GM23338 (cell line): ENCODE measurements at regions not wholly inside any gene's neighbourhood (a gene's known extent, or its start where the extent isn't known, plus 50 kb on each side); places are given as distances from the start of the nearest gene placed in this dataset.
A peak's percentile ranks its signal among the peaks of the same experiment; 100 is the strongest.

Experiments used
- ATAC-seq: fragments of 200-7000 bp; cut with Tn5 transposase; 3 replicates; pipeline ENCODE4 v1.9.1; 2020
- DNase-seq: peaks from one replicate; pipeline ENCODE4 v3.0.0-alpha.2; 2015; ENCODE audit warnings: low spot score
- H2AFZ ChIP-seq: fragments of 200-600 bp; sonication (generic); 2 replicates; pipeline ENCODE4 v1.8.0; 2016; ENCODE audit warnings: antibody characterized with exemption, mild to moderate bottlenecking, moderate library complexity
- H3F3A ChIP-seq: fragments of 200-600 bp; sonication (generic); replicated peaks from 2 replicates; pipeline ENCODE4 v1.8.0; 2017; ENCODE audit warnings: antibody characterized with exemption, mixed run types, low read depth
- H3K27ac ChIP-seq: fragments of 200-600 bp; sonication (generic); 2 replicates; pipeline ENCODE4 v1.6.1; 2016; ENCODE audit warnings: low read depth
- H3K27me3 ChIP-seq: fragments of 200-600 bp; sonication (generic); 2 replicates; pipeline ENCODE4 v1.8.0; 2016; ENCODE audit warnings: mild to moderate bottlenecking, mixed run types, moderate library complexity; ENCODE audit not compliant: insufficient read depth
- H3K36me3 ChIP-seq: fragments of 200-600 bp; sonication (generic); 2 replicates; pipeline ENCODE4 v1.8.0; 2016; ENCODE audit warnings: mild to moderate bottlenecking; ENCODE audit not compliant: insufficient read depth
- H3K4me1 ChIP-seq: fragments of 200-600 bp; sonication (generic); 2 replicates; pipeline ENCODE4 v1.8.0; 2016; ENCODE audit warnings: mild to moderate bottlenecking, moderate library complexity; ENCODE audit not compliant: insufficient read depth
- H3K4me2 ChIP-seq: fragments of 200-600 bp; sonication (generic); 2 replicates; pipeline ENCODE4 v1.7.1; 2017; ENCODE audit warnings: mixed run types
- H3K4me3 ChIP-seq: fragments of 200-600 bp; sonication (generic); 2 replicates; pipeline ENCODE4 v1.6.1; 2016; ENCODE audit warnings: mixed run types
- H3K79me2 ChIP-seq: fragments of 200-600 bp; sonication (generic); replicated peaks from 2 replicates; pipeline ENCODE4 v1.8.0; 2017; ENCODE audit warnings: mild to moderate bottlenecking; ENCODE audit not compliant: insufficient read depth
- H3K9me2 ChIP-seq: fragments of 200-600 bp; sonication (generic); 2 replicates; pipeline ENCODE4 v1.8.0; 2017; ENCODE audit not compliant: insufficient read depth
- H4K20me1 ChIP-seq: fragments of 200-600 bp; sonication (generic); replicated peaks from 2 replicates; pipeline ENCODE4 v1.8.0; 2017; ENCODE audit warnings: mild to moderate bottlenecking; ENCODE audit not compliant: insufficient read depth
- H3K27ac Mint-ChIP-seq: 2 replicates; pipeline ENCODE4 v1.8.0; 2020; ENCODE audit warnings: inconsistent platforms, mild to moderate bottlenecking, moderate library complexity, mixed read lengths
- H3K27me3 Mint-ChIP-seq: 3 replicates; pipeline ENCODE4 v1.8.0; 2022; ENCODE audit warnings: low read depth, mild to moderate bottlenecking, moderate library complexity, mixed read lengths, inconsistent platforms; ENCODE audit not compliant: insufficient read depth, poor library complexity
- H3K36me3 Mint-ChIP-seq: 3 replicates; pipeline ENCODE4 v1.8.0; 2021; ENCODE audit warnings: low read depth, mild to moderate bottlenecking, inconsistent platforms, moderate library complexity, mixed read lengths
- H3K4me1 Mint-ChIP-seq: 3 replicates; pipeline ENCODE4 v1.8.0; 2020; ENCODE audit warnings: mild to moderate bottlenecking, inconsistent platforms, mixed read lengths
- H3K4me3 Mint-ChIP-seq: 3 replicates; pipeline ENCODE4 v1.8.0; 2021; ENCODE audit warnings: moderate library complexity, mild to moderate bottlenecking, inconsistent platforms, mixed read lengths
- H3K9me3 Mint-ChIP-seq: 3 replicates; pipeline ENCODE4 v1.8.0; 2020; ENCODE audit warnings: moderate library complexity, mild to moderate bottlenecking, inconsistent platforms, mixed read lengths
- CREB1 ChIP-seq: fragments of 250-450 bp; sonication (Bioruptor Pico); IDR thresholded peaks from 2 replicates; pipeline ENCODE4 v1.5.0; 2020; ENCODE audit warnings: low read depth, mild to moderate bottlenecking, moderate library complexity
- CTCF ChIP-seq, 2 experiments: fragments of 200-600 bp in 1 of 2; sonication (generic) in 1 of 2; conservative IDR thresholded peaks; 2 replicates each; pipeline versions ENCODE4 v1.5.1 to v1.6.1; 2016 to 2017; ENCODE audit warnings: antibody characterized with exemption in 2 of 2, low read depth in 2 of 2, mild to moderate bottlenecking in 2 of 2, moderate library complexity in 1 of 2
- ETS1 ChIP-seq: IDR thresholded peaks from 2 replicates; pipeline ENCODE4 v1.6.1; 2016; ENCODE audit warnings: antibody characterized with exemption
- EZH2 ChIP-seq: fragments of 200-600 bp; sonication (generic); IDR thresholded peaks from one replicate; pipeline ENCODE4 v1.8.0; 2017; ENCODE audit warnings: antibody characterized with exemption, mild to moderate bottlenecking, low read depth; ENCODE audit not compliant: unreplicated experiment
- EZH2phosphoT487 ChIP-seq: fragments of 200-600 bp; sonication (generic); IDR thresholded peaks from one replicate; pipeline ENCODE4 v1.8.1; 2018; ENCODE audit warnings: antibody characterized with exemption; ENCODE audit not compliant: unreplicated experiment
- JUNB ChIP-seq: IDR thresholded peaks from one replicate; pipeline ENCODE4 v1.6.1; 2016; ENCODE audit warnings: antibody characterized with exemption; ENCODE audit not compliant: unreplicated experiment
- POLR2AphosphoS5 ChIP-seq: IDR thresholded peaks from 2 replicates; pipeline ENCODE4 v1.6.1; 2016; ENCODE audit warnings: antibody characterized with exemption, low read depth
- STAT1 ChIP-seq: IDR thresholded peaks from one replicate; pipeline ENCODE4 v1.6.1; 2016; ENCODE audit warnings: antibody characterized with exemption; ENCODE audit not compliant: unreplicated experiment
- ZNF114 ChIP-seq: fragments of 250-450 bp; sonication (Bioruptor Pico); IDR thresholded peaks from 2 replicates; pipeline ENCODE4 v1.5.0; 2020; ENCODE audit warnings: mild to moderate bottlenecking, moderate library complexity
- ZNF331 ChIP-seq: fragments of 250-450 bp; sonication (Bioruptor Pico); IDR thresholded peaks from 2 replicates; pipeline ENCODE4 v1.5.0; 2020; ENCODE audit warnings: low read depth, mild to moderate bottlenecking, moderate library complexity
- ZNF462 ChIP-seq: fragments of 250-450 bp; sonication (Bioruptor Pico); IDR thresholded peaks from 2 replicates; pipeline ENCODE4 v1.5.0; 2020; ENCODE audit warnings: mild to moderate bottlenecking, moderate library complexity

- H3K4me1 ChIP-seq = peaks cover 2% of the 10 kb centered on the region; the same call in 1 of the 2 replicates
- Mint-ChIP-seq H3K27ac (no peak overlapping the region), H3K4me3 (no peak overlapping the region), H3K9me3 (peaks cover 8% of the 10 kb centered on the region), H3K36me3 (peaks cover 6% of the 10 kb centered on the region; the same call in 2 of the 3 replicates), H3K27me3 (peaks cover 2% of the 10 kb centered on the region), H3K4me1 (peaks cover 7% of the 10 kb centered on the region; the same call in 2 of the 3 replicates)
- H3K4me2 ChIP-seq = no peak overlapping the region
- no peaks in the 10 kb centered on the region for H3K79me2 ChIP-seq
- no peaks in the 10 kb centered on the region for H3K27me3 ChIP-seq
- ATAC-seq = peak; percentile 31; the same call in 2 of the 3 replicates
- no peaks in the 10 kb centered on the region for H3K9me2 ChIP-seq
- 0 out of 2 replicates have a peak, but pooled peaks cover 5% of the 10 kb centered on the region for H4K20me1 ChIP-seq
- no peak overlapping the region for H3K4me3 ChIP-seq
- no peak for DNase-seq
- TF ChIP-seq EZH2phosphoT487 (no peak), ZNF462 (no peak), ETS1 (no peak), JUNB (no peak)
- no peak overlapping the region for H2AFZ ChIP-seq
- H3F3A ChIP-seq = no peaks in the 10 kb centered on the region
- H3K36me3 ChIP-seq = no peaks in the 10 kb centered on the region
- no peak overlapping the region for H3K27ac ChIP-seq
Observed at GRCh38 chr3:127464642-127465041, 125.9 kb downstream of the TPRA1 start.

GRCh38 chr3:127462111-127462655, 128.3 kb downstream of the TPRA1 start:
- H3K4me1 Mint-ChIP-seq = peaks cover 12% of the 10 kb centered on the region; the same call in 2 of the 3 replicates
- no peak overlapping the region for H3K27ac Mint-ChIP-seq
- no peaks in the 10 kb centered on the region for H3K79me2 ChIP-seq
- H3K4me2 ChIP-seq = no peak overlapping the region
- H3K9me3 Mint-ChIP-seq = no peaks in the 10 kb centered on the region; the same call in 2 of the 3 replicates
- no peaks in the 10 kb centered on the region for H3K36me3 ChIP-seq
- no peaks in the 10 kb centered on the region for H3F3A ChIP-seq
- H4K20me1 ChIP-seq = peaks cover 5% of the 10 kb centered on the region; the same call in 1 of the 2 replicates
- H3K36me3 Mint-ChIP-seq = no peaks in the 10 kb centered on the region
- DNase-seq (no peak), ATAC-seq (no peak)
- H3K4me3 Mint-ChIP-seq = no peak overlapping the region
- H3K9me2 ChIP-seq = no peaks in the 10 kb centered on the region
- peaks cover 10% of the 10 kb centered on the region for H3K4me1 ChIP-seq
- H3K27me3 ChIP-seq = peaks cover 15% of the 10 kb centered on the region
- H3K27me3 Mint-ChIP-seq = peaks cover 21% of the 10 kb centered on the region
- no peak overlapping the region for H3K4me3 ChIP-seq
- H2AFZ ChIP-seq = no peak overlapping the region
- H3K27ac ChIP-seq = no peak overlapping the region
- TF ChIP-seq CREB1 (CRISPR knock-in tag) (no peak), STAT1 (no peak), ETS1 (no peak), ZNF331 (no peak), POLR2AphosphoS5 (no peak), CTCF (conservative IDR thresholded peaks at IDR 0.05; ENCODE audit: low read depth in 2 of 2) (no peak), EZH2 (no peak), JUNB (no peak), ZNF114 (CRISPR knock-in tag) (no peak)
